HG02623 (cell line): ENCODE measurements at regions not wholly inside any gene's neighbourhood (a gene's known extent, or its start where the extent isn't known, plus 50 kb on each side); places are given as distances from the start of the nearest gene placed in this dataset.
"Not testable (repeated sequence)": the region's sequence is repeated elsewhere in the genome, so short reads cannot be mapped to it uniquely, and the experiment has no call there.

Experiments used
- ATAC-seq: cut with Tn5 transposase; IDR thresholded peaks from one replicate; pipeline ENCODE4 v1.9.1; 2021; ENCODE audit warnings: moderate library complexity; ENCODE audit not compliant: unreplicated experiment

GRCh38 chrX:110965409-110966090 lies 130.4 kb upstream of the PAK3 start:
- no peak for ATAC-seq

DNA sequence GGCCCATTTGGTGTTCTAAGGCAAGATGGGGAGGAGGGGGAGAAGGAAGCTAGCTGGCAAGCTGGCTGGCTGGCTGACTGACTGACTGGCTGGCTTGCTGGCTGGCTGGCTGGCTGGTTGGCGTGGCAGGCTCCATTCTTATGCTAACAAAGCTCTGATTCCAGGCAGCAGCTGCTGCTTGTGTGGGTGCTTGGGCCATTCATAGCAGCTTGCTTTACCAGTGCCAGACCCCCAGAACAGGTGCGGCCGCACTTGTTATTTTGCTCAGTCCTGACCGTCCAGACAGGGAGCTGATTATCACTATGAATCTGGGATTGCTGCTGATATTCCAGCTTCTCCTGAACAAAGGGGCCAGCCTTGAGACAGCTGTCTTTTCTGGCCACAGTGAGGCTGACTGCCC lies 131.2 kb upstream of the PAK3 start:
- no peak for ATAC-seq

GRCh38 chrX:110962451-110962850 lies 133.5 kb upstream of the PAK3 start:
- ATAC-seq = no peak

GRCh38 chrX:110955706-110956105 lies 140.3 kb upstream of the PAK3 start:
- ATAC-seq = no peak

GRCh38 chrX:110954428-110955100 lies 141.4 kb upstream of the PAK3 start:
- no peak for ATAC-seq

DNA sequence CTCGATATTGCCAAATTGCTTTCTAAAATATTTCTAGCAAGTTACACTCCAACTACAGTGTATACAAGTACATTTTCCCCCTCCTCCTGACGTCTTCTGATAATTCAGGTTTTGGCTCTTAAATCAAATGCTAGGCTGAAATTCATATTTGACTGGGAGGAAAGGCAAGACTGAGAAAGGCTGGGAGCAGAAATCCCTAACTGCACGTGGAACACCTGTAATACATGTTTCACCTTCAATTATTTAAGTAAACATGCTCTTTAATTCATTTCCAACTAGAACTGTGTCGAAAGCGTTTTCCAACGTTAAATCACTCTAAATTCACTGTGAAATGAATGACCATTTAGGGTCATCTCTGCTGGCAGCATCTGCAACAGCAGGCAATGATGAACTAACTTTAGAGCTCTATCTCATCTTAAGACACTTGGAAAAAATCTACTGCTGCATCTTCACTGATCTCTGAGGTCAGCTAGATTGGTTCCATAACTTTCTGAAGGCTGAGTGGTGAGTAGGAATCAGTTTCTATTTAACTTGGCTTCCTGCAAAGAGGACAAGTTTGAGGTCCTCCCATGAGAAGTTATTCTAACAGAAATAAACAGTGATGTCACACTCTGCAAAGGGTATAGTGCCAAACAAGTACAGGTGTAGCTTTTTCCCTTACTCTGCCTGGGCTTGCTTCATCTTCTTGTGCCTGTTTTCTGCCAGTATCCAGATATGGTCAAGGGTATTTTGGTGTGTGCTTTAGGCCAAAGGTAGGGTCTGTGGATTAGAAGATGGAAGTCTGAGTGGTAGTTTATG lies 144.3 kb upstream of the PAK3 start:
- ATAC-seq = no peak

DNA sequence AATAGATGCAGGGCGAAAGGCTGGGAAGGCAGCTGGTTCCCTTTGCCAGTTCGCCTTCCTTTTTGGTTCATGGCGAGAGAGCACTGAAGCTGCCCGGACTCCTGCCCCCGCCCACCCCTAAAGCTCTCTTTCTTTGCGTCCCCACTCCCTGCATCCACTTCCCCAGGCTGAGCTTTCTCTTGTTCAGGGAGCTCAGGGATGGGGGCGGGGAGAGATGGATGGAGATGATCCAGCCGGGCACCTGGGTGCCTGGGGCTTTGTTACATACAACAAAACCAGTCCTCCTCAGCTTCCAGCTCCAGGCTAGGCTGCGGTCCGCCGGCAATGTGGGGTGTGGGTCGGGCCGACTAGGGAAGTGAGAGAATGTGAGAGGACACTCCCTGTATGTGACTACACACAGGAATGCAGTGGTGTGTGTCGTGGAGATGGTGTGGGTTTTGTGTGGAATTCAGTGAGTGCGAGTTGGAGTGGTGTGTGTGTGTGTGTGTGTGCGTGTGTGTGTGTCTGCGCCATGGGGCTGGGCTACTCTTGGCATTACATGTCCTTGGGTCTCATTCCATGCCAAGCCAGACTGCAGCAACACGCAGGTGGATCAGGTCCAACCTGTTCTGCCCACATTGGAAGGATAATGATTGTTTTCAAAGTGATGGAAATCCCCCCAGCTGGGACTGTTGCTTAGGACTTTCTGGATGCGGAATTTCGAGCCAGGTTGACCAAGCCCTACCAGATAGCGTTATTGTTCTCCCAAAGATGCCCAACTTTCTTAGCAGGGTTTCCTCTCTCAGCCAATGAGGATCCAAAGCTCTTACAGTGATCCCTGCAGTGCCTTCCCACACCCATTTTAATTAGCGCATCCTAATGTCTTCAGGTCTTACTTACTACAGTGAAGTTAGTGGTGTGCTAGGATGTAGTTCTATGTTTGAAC lies 149.4 kb upstream of the CHRDL1 start:
- no peak for ATAC-seq

GRCh38 chrX:110944311-110944750 lies 148.7 kb upstream of the CHRDL1 start:
- no peak for ATAC-seq

DNA sequence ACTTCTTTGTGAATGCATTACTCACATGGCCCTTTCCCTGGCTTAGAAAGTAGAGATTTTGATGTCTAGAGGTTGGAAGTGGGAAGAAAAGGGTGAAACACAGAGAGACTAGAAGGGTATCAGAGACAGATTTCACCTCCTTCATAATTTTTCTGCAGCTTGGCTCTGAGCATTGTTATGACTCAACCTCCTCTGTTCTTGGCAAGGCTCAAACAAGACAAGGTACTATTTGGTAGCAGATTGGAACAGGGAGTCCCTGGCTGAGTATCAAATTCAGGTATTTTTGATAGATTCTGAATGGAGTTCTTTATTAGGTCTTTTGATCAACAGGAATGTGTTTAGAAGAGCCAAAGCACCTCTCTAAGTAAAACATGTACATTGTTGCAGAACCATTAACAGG lies 146.3 kb upstream of the CHRDL1 start:
- no peak for ATAC-seq

GRCh38 chrX:110938977-110939732 lies 143.5 kb upstream of the CHRDL1 start:
- ATAC-seq = no peak

GRCh38 chrX:110924871-110925270 lies 129.3 kb upstream of the CHRDL1 start:
- no peak for ATAC-seq

DNA sequence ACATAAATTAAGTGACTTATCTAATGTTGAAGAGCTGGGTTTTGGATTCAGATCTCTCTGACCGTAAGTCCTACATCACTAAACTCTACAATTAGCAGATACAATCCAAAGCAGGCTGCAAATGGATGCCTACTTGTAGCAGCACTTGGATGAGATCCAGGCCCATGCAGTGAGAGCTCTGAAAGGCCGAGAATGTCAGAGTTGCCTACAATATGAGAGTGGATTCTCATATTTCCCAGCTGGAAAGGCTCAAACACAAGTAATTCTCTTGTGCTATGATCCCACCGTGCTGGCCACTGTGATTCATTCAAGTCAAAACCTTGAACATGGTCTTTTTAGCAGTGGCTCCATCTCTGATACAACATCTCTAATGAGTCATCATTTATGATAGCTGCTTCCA lies 125.4 kb upstream of the CHRDL1 start:
- no peak for ATAC-seq

GRCh38 chrX:110915570-110915969 lies 120.0 kb upstream of the CHRDL1 start:
- ATAC-seq = no peak

DNA sequence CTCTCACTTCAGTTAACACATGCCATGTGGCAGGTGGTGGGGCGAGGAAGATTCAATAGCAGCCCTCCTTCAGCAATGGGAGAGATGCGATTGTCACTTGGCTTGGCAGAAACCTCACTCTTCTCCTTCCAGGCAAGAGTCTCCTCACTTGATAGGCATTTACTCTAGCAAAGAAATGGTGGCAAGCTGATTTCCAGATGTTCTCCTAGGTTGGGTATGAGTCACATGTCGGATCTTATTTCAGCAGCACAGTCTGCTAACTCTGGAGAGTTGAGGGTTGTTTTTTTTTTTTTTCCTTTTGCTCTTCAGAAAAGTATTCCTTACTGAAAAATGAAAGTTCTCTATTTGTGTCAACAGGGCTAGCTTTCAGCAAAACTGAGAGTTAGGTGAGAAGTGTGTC lies 119.5 kb upstream of the CHRDL1 start:
- ATAC-seq = no peak

GRCh38 chrX:110914281-110914680 lies 118.7 kb upstream of the CHRDL1 start:
- no peak for ATAC-seq

DNA sequence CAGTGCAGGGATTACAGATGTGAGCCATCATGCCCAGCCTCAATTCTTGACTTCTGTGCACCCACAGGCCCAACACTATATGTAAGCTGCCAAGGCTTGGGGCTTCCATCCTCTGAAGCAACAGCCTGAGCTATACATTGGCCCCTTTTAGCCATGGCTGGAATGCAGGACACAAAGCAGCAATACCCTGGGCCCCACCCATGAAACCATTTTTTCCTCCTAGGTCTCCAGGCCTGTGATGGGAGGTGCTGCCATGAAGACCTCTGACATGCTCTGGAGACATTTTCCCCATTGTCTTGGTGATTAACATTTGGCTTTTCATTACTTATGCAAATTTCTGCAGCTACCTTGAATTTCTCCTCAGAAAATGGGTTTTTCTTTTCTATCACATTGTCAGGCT lies 109.1 kb upstream of the CHRDL1 start:
- ATAC-seq = not testable (repeated sequence)

GRCh38 chrX:110881971-110882370 lies 86.4 kb upstream of the CHRDL1 start:
- ATAC-seq = no peak

DNA sequence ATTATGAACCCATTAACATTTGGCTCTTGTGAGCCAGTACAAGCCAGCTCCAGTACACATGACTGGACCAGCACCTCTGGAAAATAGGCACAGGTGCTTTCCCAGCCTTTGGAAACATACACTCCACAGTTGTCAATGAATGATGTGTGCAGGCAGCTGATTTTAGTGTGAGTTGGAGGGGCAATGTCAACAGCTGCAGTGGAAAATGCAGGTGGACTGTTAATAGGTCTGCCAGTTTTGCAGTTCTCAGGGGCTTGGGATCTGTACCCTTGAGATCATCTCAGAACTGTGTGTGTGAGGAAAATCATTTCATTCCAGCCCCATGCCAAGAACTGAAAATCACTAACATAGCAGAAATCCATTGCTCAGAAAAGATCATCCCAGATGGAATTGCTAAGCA lies 81.7 kb upstream of the CHRDL1 start:
- no peak for ATAC-seq

DNA sequence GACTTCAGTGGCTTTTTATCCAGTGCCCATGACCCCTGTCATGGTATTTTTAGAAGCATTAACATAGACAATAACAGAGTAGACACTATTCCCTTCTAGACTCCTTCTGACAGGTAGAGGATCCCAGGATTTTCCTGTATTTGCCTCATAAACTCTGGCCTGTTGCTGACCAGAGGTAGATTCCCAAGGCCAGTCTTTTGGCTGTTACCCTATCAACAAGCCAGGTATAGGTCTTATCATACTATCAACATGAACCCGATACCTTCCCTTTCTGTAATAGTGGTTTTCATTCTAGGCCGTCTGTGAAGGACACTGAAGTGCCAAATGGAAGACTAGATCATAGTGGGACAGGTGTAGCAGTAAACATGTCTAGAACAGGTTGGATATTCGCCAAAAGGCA lies 76.2 kb upstream of the CHRDL1 start:
- no peak for ATAC-seq

DNA sequence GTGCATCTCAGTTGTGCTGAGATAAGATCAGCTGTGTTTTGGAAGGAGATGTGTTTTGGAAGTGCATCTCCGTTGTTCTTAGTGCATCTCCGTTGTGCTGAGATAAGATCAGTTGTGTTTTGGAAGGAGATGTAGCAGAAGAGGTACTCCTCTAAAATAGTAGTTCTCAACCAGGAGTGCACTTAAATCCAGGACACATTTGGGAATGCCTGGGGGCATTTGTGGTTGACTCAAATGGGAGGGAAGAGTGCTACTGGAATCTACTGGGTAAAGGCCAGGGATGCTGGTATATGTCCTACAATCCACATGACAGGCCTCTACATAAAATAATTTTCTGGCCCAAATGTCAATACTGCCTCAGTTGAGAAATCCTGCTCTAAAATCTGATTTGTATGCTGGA lies 70.8 kb upstream of the CHRDL1 start:
- ATAC-seq = no peak
